ENCODE measurements at regions not wholly inside any gene's neighbourhood (a gene's known extent, or its start where the extent isn't known, plus 50 kb on each side); places are given as distances from the start of the nearest gene placed in this dataset.

GRCh38 chr3:36025232-36025631, 355.1 kb upstream of the STAC start:
- Histone ChIP-seq H3K4me1 (no peaks in the 10 kb centered on the region), H3K27ac (no peak overlapping the region), H3K27me3 (replicated peaks in 1 of 7) (no peaks in the 10 kb centered on the region), H3K36me3 (no peaks in the 10 kb centered on the region), H3K4me3 (no peak overlapping the region), H3K9me3 (peaks cover 0 to 14% (median 7%) of the 10 kb centered on the region in 8 donors)
- TF ChIP-seq CTCF (IDR thresholded peaks at IDR 0.05 in 8 of 11, conservative IDR thresholded peaks at IDR 0.05 in 3 of 11): no peak
- TF ChIP-seq POLR2AphosphoS5 (IDR thresholded peaks at IDR 0.05): no peak
- TF ChIP-seq POLR2A (IDR thresholded peaks at IDR 0.05): no peak
- intact Hi-C loops (cut with DNase I; ENCODE audit: low total_unique reads): no loop called here
- WGBS, 5 donors: 70 to 91% (median 84%) methylated on average over 3 of the region's 3 CpGs
- no peak for DNase-seq

GRCh38 chr3:36032180-36033047, 347.9 kb upstream of the STAC start:
- Histone ChIP-seq H3K4me1 (no peaks in the 10 kb centered on the region), H3K27me3 (replicated peaks in 1 of 7) (no peaks in the 10 kb centered on the region), H3K27ac (no peak overlapping the region), H3K36me3 (no peaks in the 10 kb centered on the region), H3K9me3 (peaks cover 0 to 34% (median 28%) of the 10 kb centered on the region in 8 donors), H3K4me3 (no peak overlapping the region)
- intact Hi-C loops (cut with DNase I; ENCODE audit: low total_unique reads): no loop called here
- 79 to 90% (median 85%) methylated on average over 6 of the region's 6 CpGs for WGBS, 5 donors
- TF ChIP-seq POLR2A (IDR thresholded peaks at IDR 0.05): no peak
- TF ChIP-seq CTCF (IDR thresholded peaks at IDR 0.05 in 8 of 11, conservative IDR thresholded peaks at IDR 0.05 in 3 of 11): no peak
- TF ChIP-seq POLR2AphosphoS5 (IDR thresholded peaks at IDR 0.05): no peak
- no peak for DNase-seq

GRCh38 chr3:36058404-36059030, 321.8 kb upstream of the STAC start:
- intact Hi-C loops (cut with DNase I; ENCODE audit: low total_unique reads): no loop called here
- no peak for DNase-seq
- Histone ChIP-seq H3K4me3 (no peak overlapping the region), H3K27ac (no peak overlapping the region), H3K4me1 (no peaks in the 10 kb centered on the region), H3K27me3 (replicated peaks in 1 of 7) (no peaks in the 10 kb centered on the region), H3K36me3 (no peaks in the 10 kb centered on the region), H3K9me3 (peaks cover 0 to 5% (median 0%) of the 10 kb centered on the region in 8 donors)
- TF ChIP-seq CTCF (IDR thresholded peaks at IDR 0.05 in 8 of 11, conservative IDR thresholded peaks at IDR 0.05 in 3 of 11): no peak

- H3K36me3 ChIP-seq: no peaks in the 10 kb centered on the region
- no peak overlapping the region for H3K4me3 ChIP-seq
- no peak for DNase-seq
- intact Hi-C loops (cut with DNase I; ENCODE audit: low total_unique reads): no loop called here
- no peaks in the 10 kb centered on the region for H3K4me1 ChIP-seq
- WGBS, 5 donors: 80 to 87% (median 84%) methylated on average over 5 of the region's 5 CpGs
- no peaks in the 10 kb centered on the region for H3K27me3 ChIP-seq (replicated peaks in 1 of 7)
- H3K9me3 ChIP-seq: no peaks in the 10 kb centered on the region
- no peak overlapping the region for H3K27ac ChIP-seq
- TF ChIP-seq CTCF (IDR thresholded peaks at IDR 0.05 in 8 of 11, conservative IDR thresholded peaks at IDR 0.05 in 3 of 11) (no peak), POLR2AphosphoS5 (IDR thresholded peaks at IDR 0.05) (no peak), POLR2A (IDR thresholded peaks at IDR 0.05) (no peak)
These were observed 319.4 kb upstream of the STAC start for GRCh38 chr3:36060950-36061349.
